Ovary (tissue), 7 donors: ENCODE measurements at regions not wholly inside any gene's neighbourhood (a gene's known extent, or its start where the extent isn't known, plus 50 kb on each side); places are given as distances from the start of the nearest gene placed in this dataset.

Experiments
- DNase-seq, 5 donors: peaks; one replicate each; pipeline ENCODE4 v3.0.0-alpha.2; 2019 to 2020
- H3K27ac ChIP-seq, 2 donors: fragments of 200-600 bp; one replicate each; pipeline versions ENCODE4 v1.5.1 to v1.8.0; 2019 to 2022
- H3K27me3 ChIP-seq: fragments of 200-600 bp; one replicate; pipeline ENCODE4 v1.8.0; 2022
- H3K36me3 ChIP-seq: fragments of 200-600 bp; sonication (generic); one replicate; pipeline ENCODE4 v1.5.1; 2019
- H3K4me1 ChIP-seq: one replicate; pipeline ENCODE4 v1.8.1; 2013; ENCODE audit warnings: mild to moderate bottlenecking, moderate library complexity; ENCODE audit not compliant: insufficient read depth
- H3K4me3 ChIP-seq: fragments of 200-600 bp; sonication (generic); one replicate; pipeline ENCODE4 v1.5.1; 2017
- H3K9me3 ChIP-seq, 2 donors: fragments of 200-600 bp in 1 of 2; sonication (generic) in 1 of 2; one replicate each; pipeline versions ENCODE4 v1.5.1 to v1.8.1; 2013 to 2019; ENCODE audit warnings: mild to moderate bottlenecking in 1 of 2, moderate library complexity in 1 of 2
- CTCF ChIP-seq, 3 donors: fragments of 450-650 bp in 2 of 3; fragments of 200-600 bp in 1 of 3; IDR thresholded peaks; one replicate each; pipeline versions ENCODE4 v1.5.1 to v1.8.0; 2016 to 2022; ENCODE audit warnings: antibody characterized with exemption in 3 of 3, mild to moderate bottlenecking in 1 of 3
- EP300 ChIP-seq: sonication (generic); formaldehyde crosslinking; IDR thresholded peaks from one replicate; pipeline ENCODE4 v1.6.1; 2017; ENCODE audit warnings: antibody characterized with exemption
- POLR2A ChIP-seq: fragments of 450-650 bp; IDR thresholded peaks from one replicate; pipeline ENCODE4 v1.6.1; 2017; ENCODE audit warnings: antibody characterized with exemption, mild to moderate bottlenecking, moderate library complexity
- WGBS, 3 donors: extraction: QIAGEN DNeasy Blood & Tissue Kit in 1 of 3; methylation state at CpG; one replicate each; pipeline versions ENCODE4 v1.1.5 to v1.1.7; 2013 to 2017; 5-methylcytosine and 5-hydroxymethylcytosine counted together
- intact Hi-C, 4 donors: fragments of 100-400 bp; cut with DNase I; formaldehyde crosslinking; loops; one replicate each; pipeline versions ENCODE4 v1.11.0 to v1.15.1; 2022 to 2023
- donor health status: DM: no; HTN: no; CAD: no; lungs with moderate emphysema.
- donor health status: DM: no; HTN: no; CAD: no.
- donor health status: Bipolar disorder and iron deficiency.
- donor health status: DM: no; HTN: no; CAD: no.
- donor health status: DM: yes; HTN: yes; CAD: no.

- intact Hi-C loops = no loop called here
- TF ChIP-seq POLR2A = no peak
- TF ChIP-seq EP300 = no peak
- no peak for TF ChIP-seq CTCF (IDR thresholded peaks at IDR 0.05)
- Histone ChIP-seq H3K27me3 (no peaks in the 10 kb centered on the region), H3K4me3 (no peak overlapping the region), H3K9me3 (no peaks in the 10 kb centered on the region), H3K4me1 (peaks cover 7% of the 10 kb centered on the region), H3K27ac (no peak overlapping the region), H3K36me3 (no peaks in the 10 kb centered on the region)
- WGBS, 3 donors = 86 to 91% (median 86%) methylated on average over 7 of the region's 7 CpGs
- DNase-seq = no peak
Observed at GRCh38 chrX:10043386-10043785, 76.2 kb downstream of the CLDN34 start.

GRCh38 chrX:10044021-10044420, 76.9 kb downstream of the CLDN34 start:
- H3K27ac ChIP-seq = no peak overlapping the region
- H3K4me1 ChIP-seq = peaks cover 10% of the 10 kb centered on the region
- H3K36me3 ChIP-seq = no peaks in the 10 kb centered on the region
- TF ChIP-seq CTCF (IDR thresholded peaks at IDR 0.05) (no peak), POLR2A (no peak), EP300 (no peak)
- 77 to 86% (median 79%) methylated on average over 5 of the region's 5 CpGs for WGBS, 3 donors
- H3K4me3 ChIP-seq = no peak overlapping the region
- no peak for DNase-seq
- no peaks in the 10 kb centered on the region for H3K9me3 ChIP-seq
- intact Hi-C loops = no loop called here
- no peaks in the 10 kb centered on the region for H3K27me3 ChIP-seq

GRCh38 chrX:10045327-10046000, 78.3 kb downstream of the CLDN34 start:
- TF ChIP-seq CTCF (IDR thresholded peaks at IDR 0.05) (no peak), POLR2A (no peak), EP300 (no peak)
- 40 to 55% (median 43%) methylated on average over 13 of the region's 13 CpGs for WGBS, 3 donors
- H3K4me3 ChIP-seq = no peak overlapping the region
- intact Hi-C loops = no loop called here
- H3K4me1 ChIP-seq = peaks cover 8% of the 10 kb centered on the region
- H3K36me3 ChIP-seq = no peaks in the 10 kb centered on the region
- peak overlapping the region in 1 of 2 donors; percentile 27 for H3K27ac ChIP-seq
- H3K9me3 ChIP-seq = no peaks in the 10 kb centered on the region
- H3K27me3 ChIP-seq = no peaks in the 10 kb centered on the region
- peak in 4 of 5 donors; percentile 34 to 61 (median 40) for DNase-seq

GRCh38 chrX:10047133-10047532, 80.0 kb downstream of the CLDN34 start:
- Histone ChIP-seq H3K27ac (no peak overlapping the region), H3K9me3 (no peaks in the 10 kb centered on the region), H3K36me3 (no peaks in the 10 kb centered on the region), H3K27me3 (no peaks in the 10 kb centered on the region), H3K4me1 (peaks cover 8% of the 10 kb centered on the region), H3K4me3 (no peak overlapping the region)
- TF ChIP-seq POLR2A = no peak
- TF ChIP-seq EP300 = no peak
- TF ChIP-seq CTCF (IDR thresholded peaks at IDR 0.05) = no peak
- DNase-seq = no peak
- intact Hi-C loops = no loop called here
- 75 to 81% (median 81%) methylated on average over 7 of the region's 7 CpGs for WGBS, 3 donors
